RWPE2 (cell line): ENCODE measurements at regions not wholly inside any gene's neighbourhood (a gene's known extent, or its start where the extent isn't known, plus 50 kb on each side); places are given as distances from the start of the nearest gene placed in this dataset.

ENCODE experiments used
- ATAC-seq: fragments of 200-7000 bp; cut with Tn5 transposase; 3 replicates; pipeline ENCODE4 v1.9.1; 2021; ENCODE audit warnings: low read depth
- DNase-seq: peaks from one replicate; pipeline ENCODE4 v3.0.0-alpha.2; 2020; ENCODE audit warnings: low spot score
- H3K27ac ChIP-seq: fragments of 450-650 bp; 2 replicates; pipeline ENCODE4 v1.5.1; 2017; ENCODE audit warnings: mild to moderate bottlenecking; ENCODE audit not compliant: poor library complexity, severe bottlenecking
- H3K27me3 ChIP-seq: fragments of 250-450 bp; sonication (Bioruptor Pico); 2 replicates; pipeline ENCODE4 v1.5.1; 2021; ENCODE audit warnings: mild to moderate bottlenecking, moderate library complexity; ENCODE audit not compliant: insufficient read depth, poor library complexity, severe bottlenecking
- H3K36me3 ChIP-seq: fragments of 250-450 bp; sonication (Bioruptor Pico); 2 replicates; pipeline ENCODE4 v1.5.1; 2020; ENCODE audit warnings: low read depth, mild to moderate bottlenecking, moderate library complexity
- H3K4me1 ChIP-seq: fragments of 250-450 bp; sonication (Bioruptor Pico); 2 replicates; pipeline ENCODE4 v1.5.1; 2021; ENCODE audit warnings: mild to moderate bottlenecking, moderate library complexity; ENCODE audit not compliant: insufficient read depth, poor library complexity, severe bottlenecking
- H3K4me3 ChIP-seq: fragments of 250-450 bp; sonication (Bioruptor Pico); 2 replicates; pipeline ENCODE4 v1.5.1; 2021; ENCODE audit warnings: mild to moderate bottlenecking, moderate library complexity; ENCODE audit not compliant: severe bottlenecking
- H3K9me3 ChIP-seq: fragments of 250-450 bp; sonication (Bioruptor Pico); 2 replicates; pipeline ENCODE4 v1.5.1; 2021; ENCODE audit warnings: mild to moderate bottlenecking, moderate library complexity; ENCODE audit not compliant: severe bottlenecking
- TF ChIP-seq, protein P1 (sequence below): fragments of 450-650 bp; IDR thresholded peaks from one replicate; pipeline ENCODE4 v1.5.1; 2017; ENCODE audit warnings: mild to moderate bottlenecking, moderate library complexity; ENCODE audit not compliant: poor library complexity, severe bottlenecking

DNA sequence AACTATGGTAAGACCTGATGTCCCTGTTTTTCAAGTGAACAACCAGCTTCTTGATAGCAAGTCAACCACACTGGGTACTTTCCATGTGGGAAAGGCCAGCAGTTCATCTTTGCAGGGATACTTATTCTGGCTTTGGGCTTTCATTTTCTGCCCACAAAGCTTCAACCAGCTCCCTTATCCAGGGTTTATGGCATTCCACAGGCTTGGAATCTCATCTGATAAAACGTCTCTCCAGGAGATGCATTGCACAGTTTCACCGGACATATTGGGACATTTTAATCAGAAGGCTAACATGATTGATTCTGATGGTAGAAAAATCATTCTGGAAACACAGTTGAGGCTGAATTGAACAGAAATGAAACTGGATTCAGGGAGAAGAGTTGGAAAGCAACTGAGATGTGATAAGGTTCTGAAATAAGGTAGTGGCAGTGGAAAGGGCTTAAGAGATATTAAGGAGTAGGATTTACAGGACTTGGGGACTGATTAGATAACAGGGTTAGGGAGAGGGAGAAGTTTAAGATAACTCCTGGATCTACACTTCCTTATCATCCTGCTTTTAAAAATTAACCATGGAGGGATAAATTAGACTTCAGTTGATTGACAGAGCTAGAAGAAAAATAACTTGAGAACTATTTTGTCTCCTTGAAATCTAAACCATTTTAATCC lies 195.8 kb upstream of the FBXL7 start:
- ATAC-seq: no peak
- Histone ChIP-seq H3K4me3 (no peak overlapping the region), H3K4me1 (no peaks in the 10 kb centered on the region)

DNA sequence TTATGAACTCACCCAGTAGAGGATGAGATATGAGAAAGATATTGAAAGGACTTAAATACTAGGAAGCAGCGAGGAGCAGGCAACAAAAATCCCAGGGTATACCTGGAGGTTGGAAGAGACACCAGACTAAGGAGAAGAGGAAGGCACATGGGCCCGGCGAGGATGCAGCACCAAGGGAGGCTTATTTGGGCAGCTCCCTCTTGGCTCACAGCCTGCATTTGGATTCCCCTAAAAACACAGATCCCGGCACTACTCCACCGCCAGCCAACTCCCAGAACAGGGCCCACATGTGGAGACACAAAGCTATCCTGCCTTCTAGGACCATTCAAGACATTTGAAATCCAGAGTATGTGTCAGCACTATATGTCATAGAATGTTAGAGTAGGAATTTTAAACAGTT lies 199.8 kb upstream of the FBXL7 start:
- no peak overlapping the region for H3K27ac ChIP-seq
- H3K27me3 ChIP-seq: peaks cover 11% of the 10 kb centered on the region
- TF ChIP-seq, protein P1, sequence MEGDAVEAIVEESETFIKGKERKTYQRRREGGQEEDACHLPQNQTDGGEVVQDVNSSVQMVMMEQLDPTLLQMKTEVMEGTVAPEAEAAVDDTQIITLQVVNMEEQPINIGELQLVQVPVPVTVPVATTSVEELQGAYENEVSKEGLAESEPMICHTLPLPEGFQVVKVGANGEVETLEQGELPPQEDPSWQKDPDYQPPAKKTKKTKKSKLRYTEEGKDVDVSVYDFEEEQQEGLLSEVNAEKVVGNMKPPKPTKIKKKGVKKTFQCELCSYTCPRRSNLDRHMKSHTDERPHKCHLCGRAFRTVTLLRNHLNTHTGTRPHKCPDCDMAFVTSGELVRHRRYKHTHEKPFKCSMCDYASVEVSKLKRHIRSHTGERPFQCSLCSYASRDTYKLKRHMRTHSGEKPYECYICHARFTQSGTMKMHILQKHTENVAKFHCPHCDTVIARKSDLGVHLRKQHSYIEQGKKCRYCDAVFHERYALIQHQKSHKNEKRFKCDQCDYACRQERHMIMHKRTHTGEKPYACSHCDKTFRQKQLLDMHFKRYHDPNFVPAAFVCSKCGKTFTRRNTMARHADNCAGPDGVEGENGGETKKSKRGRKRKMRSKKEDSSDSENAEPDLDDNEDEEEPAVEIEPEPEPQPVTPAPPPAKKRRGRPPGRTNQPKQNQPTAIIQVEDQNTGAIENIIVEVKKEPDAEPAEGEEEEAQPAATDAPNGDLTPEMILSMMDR: no peak

More for the DNA sequence above, 195.8 kb upstream of the FBXL7 start:
- no peak for DNase-seq
- TF ChIP-seq, protein P1: no peak
- Histone ChIP-seq H3K27ac (no peak overlapping the region), H3K9me3 (no peaks in the 10 kb centered on the region), H3K27me3 (peaks cover 5% of the 10 kb centered on the region), H3K36me3 (no peaks in the 10 kb centered on the region)

DNA sequence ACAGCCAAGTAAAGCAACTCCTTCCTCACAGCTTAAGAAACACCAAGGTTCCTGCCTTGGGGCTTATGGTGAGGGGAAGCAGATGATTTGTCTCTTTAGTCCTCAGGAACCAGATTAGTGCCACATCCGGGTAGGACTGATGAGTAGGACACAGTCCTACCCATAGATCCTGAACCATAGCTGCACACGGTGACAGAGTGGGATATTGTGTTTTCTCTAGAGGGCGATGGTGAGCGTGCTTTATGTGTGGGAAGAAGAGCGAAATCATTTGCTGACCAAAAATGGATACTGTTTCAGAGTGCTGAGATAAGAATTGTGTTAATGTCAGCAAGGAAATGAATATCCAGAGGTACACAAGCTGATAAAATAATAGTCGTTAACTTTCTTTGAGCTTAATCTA lies 209.0 kb upstream of the FBXL7 start:
- DNase-seq (no peak), ATAC-seq (no peak)
- no peak overlapping the region for H3K4me3 ChIP-seq
- no peak overlapping the region for H3K27ac ChIP-seq
- no peaks in the 10 kb centered on the region for H3K27me3 ChIP-seq
- H3K36me3 ChIP-seq: no peaks in the 10 kb centered on the region
- no peaks in the 10 kb centered on the region for H3K9me3 ChIP-seq
- TF ChIP-seq, protein P1: no peak
- H3K4me1 ChIP-seq: no peaks in the 10 kb centered on the region

More for the DNA sequence above, 199.8 kb upstream of the FBXL7 start:
- Histone ChIP-seq H3K9me3 (no peaks in the 10 kb centered on the region), H3K4me3 (no peak overlapping the region), H3K4me1 (no peaks in the 10 kb centered on the region), H3K36me3 (no peaks in the 10 kb centered on the region)
- ATAC-seq (no peak), DNase-seq (no peak)

DNA sequence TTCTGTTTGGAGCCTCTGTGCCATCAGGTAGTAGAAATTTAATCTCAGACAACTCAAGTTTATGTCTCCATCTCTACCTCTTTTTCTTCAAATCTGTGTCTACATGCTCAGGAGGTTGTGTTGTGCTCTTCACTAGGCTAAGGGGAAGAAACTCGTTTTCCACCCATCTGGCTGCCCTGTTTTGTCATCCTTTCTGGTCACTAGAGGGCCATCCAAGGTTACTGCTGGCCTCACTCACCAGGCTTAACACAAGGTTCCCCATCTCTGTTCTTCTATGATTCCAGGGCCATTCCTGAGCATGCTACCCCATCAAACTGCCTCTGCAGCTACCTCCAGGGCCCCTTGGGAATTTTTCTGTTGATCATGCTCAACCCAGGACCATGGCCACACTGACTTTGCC lies 213.3 kb upstream of the FBXL7 start:
- no peaks in the 10 kb centered on the region for H3K36me3 ChIP-seq
- TF ChIP-seq, protein P1: no peak
- H3K4me3 ChIP-seq: no peak overlapping the region
- no peak for DNase-seq
- H3K9me3 ChIP-seq: no peaks in the 10 kb centered on the region
- no peak for ATAC-seq
- H3K27me3 ChIP-seq: no peaks in the 10 kb centered on the region
- no peaks in the 10 kb centered on the region for H3K4me1 ChIP-seq
- H3K27ac ChIP-seq: no peak overlapping the region

DNA sequence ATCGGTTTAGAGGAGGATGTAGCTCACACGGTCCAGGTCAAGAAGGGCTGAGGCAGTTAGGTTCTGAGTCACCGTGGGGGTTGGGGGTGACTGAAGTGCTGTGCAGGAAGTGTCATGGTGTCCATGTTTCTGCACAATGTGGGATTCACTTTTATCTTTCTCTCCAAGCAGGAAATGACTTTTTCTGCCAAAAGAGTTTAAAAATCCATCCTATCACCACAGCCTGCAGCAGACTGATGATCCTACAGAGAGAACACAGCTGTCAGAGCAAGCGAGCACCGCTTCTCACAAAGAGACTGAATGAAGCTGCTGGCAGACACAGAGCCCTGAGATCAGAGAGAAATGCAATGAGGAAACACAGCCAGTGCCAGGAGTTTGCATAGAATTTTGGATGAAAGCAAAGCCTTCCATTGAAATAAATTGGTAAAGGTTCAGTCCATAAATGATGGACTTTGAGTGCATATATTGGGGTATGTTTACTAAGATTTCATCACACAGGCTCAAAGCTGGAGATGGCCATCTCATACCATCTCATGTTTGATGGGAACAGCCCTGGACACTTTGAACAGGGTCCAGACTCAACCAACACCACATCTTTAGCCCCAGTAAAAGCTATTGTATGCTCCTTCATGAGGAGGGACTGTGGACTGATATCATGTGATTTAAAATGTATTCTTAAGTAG lies 213.9 kb upstream of the FBXL7 start:
- no peaks in the 10 kb centered on the region for H3K4me1 ChIP-seq
- no peaks in the 10 kb centered on the region for H3K36me3 ChIP-seq
- no peak overlapping the region for H3K27ac ChIP-seq
- no peaks in the 10 kb centered on the region for H3K9me3 ChIP-seq
- no peak for ATAC-seq
- TF ChIP-seq, protein P1: no peak
- H3K27me3 ChIP-seq: no peaks in the 10 kb centered on the region
- no peak for DNase-seq
- H3K4me3 ChIP-seq: no peak overlapping the region
